22Rv1 (cell line): ENCODE measurements at regions not wholly inside any gene's neighbourhood (a gene's known extent, or its start where the extent isn't known, plus 50 kb on each side); places are given as distances from the start of the nearest gene placed in this dataset.
"Not testable (repeated sequence)": the region's sequence is repeated elsewhere in the genome, so short reads cannot be mapped to it uniquely, and the experiment has no call there.

Source experiments
- H3K27ac ChIP-seq: fragments of 450-650 bp; 2 replicates; pipeline ENCODE4 v1.5.1; 2017
- ZFX ChIP-seq: fragments of 450-650 bp; IDR thresholded peaks from 2 replicates; pipeline ENCODE4 v1.6.1; 2017; ENCODE audit warnings: antibody characterized with exemption, borderline replicate concordance
- TF ChIP-seq, protein P1 (sequence below): fragments of 450-650 bp; IDR thresholded peaks from 2 replicates; pipeline ENCODE4 v1.5.1; 2017; ENCODE audit warnings: mild to moderate bottlenecking

DNA sequence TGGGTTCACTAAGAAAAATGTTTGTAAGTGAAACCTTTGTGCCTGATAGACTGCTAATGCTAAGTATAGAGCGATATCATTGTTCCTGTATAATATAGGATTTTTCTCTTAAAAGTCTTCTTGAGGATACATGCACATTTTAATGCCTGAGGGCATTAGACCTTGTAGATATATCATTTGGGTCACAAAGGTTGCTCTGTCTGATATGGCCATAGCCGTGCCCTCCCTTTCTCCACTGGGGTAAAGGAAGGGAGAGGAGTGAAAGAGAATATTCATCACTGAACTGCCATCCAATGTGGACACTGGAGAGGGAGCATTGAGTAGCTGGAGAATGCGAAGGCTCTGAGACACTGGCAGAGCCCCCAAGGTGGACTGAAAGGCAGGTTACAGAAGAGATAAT, 442.2 kb upstream of the SPTLC3 start:
- TF ChIP-seq, protein P1, sequence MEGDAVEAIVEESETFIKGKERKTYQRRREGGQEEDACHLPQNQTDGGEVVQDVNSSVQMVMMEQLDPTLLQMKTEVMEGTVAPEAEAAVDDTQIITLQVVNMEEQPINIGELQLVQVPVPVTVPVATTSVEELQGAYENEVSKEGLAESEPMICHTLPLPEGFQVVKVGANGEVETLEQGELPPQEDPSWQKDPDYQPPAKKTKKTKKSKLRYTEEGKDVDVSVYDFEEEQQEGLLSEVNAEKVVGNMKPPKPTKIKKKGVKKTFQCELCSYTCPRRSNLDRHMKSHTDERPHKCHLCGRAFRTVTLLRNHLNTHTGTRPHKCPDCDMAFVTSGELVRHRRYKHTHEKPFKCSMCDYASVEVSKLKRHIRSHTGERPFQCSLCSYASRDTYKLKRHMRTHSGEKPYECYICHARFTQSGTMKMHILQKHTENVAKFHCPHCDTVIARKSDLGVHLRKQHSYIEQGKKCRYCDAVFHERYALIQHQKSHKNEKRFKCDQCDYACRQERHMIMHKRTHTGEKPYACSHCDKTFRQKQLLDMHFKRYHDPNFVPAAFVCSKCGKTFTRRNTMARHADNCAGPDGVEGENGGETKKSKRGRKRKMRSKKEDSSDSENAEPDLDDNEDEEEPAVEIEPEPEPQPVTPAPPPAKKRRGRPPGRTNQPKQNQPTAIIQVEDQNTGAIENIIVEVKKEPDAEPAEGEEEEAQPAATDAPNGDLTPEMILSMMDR, result no peak
- no peak for TF ChIP-seq ZFX
- no peak overlapping the region for H3K27ac ChIP-seq

GRCh38 chr20:12570371-12570770, 438.4 kb upstream of the SPTLC3 start:
- TF ChIP-seq, protein P1, result peak; percentile 77
- no peak for TF ChIP-seq ZFX
- H3K27ac ChIP-seq, result no peak overlapping the region

DNA sequence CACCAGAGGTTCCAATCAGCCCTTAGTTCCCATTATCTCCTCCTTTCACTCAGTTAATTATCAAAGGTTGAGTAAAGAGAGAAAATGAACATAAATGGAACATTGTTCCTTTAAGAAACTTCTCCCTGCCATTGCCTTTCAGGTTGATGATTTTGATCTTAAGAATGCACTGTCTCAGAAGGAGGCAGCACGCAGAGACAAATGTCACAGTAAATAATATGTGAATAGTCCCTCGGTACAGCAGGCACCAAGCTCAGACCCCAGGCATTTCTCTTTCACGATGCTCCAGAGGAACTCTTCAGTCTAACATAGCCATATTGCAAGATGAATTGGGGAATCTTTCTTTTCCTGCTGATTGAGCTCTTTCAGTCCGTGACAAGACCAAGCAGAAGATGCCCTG, 435.3 kb upstream of the SPTLC3 start:
- no peak for TF ChIP-seq ZFX
- TF ChIP-seq, protein P1, result no peak
- H3K27ac ChIP-seq, result no peak overlapping the region

DNA sequence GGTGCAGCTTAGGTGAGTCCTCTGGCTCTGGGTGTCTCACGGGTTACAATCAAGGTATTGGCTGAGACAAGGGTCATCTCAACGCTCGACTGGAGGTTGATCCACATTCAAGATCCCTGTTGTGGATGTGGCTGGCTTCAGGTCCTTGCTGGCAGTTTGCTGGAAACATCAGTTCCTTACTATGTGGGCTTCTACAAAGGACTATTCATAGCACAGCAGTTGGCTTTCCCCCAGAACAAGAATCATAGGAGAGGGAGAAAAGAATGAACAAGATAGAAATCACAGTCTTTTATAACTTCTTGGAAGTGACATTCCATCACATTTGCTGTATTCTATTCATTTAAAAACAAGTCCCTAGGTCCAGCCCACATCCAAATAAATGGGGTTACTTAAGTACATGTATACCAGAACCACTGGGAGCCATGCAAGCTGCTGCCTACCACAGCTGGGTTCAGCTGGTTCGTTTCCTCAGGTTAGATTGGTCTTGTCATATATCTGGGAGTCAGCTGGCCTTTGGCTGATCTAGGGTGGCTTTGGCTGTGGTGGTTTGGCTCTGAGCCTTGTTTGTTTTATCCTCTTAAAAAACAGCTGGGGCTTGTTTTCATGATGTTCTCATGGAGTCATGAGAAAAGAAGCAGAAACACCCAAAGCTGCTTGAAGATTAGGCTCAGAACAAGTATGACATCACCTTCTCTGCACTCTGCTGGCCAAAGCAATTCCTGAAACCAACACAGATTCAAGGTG, 433.2 kb upstream of the SPTLC3 start:
- H3K27ac ChIP-seq, result no peak overlapping the region
- no peak for TF ChIP-seq ZFX
- TF ChIP-seq, protein P1, result no peak

GRCh38 chr20:12577213-12577612, 431.6 kb upstream of the SPTLC3 start:
- TF ChIP-seq, protein P1, result no peak
- no peak for TF ChIP-seq ZFX
- no peak overlapping the region for H3K27ac ChIP-seq

GRCh38 chr20:12581644-12582289, 427.0 kb upstream of the SPTLC3 start:
- no peak for TF ChIP-seq ZFX
- H3K27ac ChIP-seq, result no peak overlapping the region

GRCh38 chr20:12582710-12583109, 426.1 kb upstream of the SPTLC3 start:
- H3K27ac ChIP-seq, result not testable (repeated sequence)

DNA sequence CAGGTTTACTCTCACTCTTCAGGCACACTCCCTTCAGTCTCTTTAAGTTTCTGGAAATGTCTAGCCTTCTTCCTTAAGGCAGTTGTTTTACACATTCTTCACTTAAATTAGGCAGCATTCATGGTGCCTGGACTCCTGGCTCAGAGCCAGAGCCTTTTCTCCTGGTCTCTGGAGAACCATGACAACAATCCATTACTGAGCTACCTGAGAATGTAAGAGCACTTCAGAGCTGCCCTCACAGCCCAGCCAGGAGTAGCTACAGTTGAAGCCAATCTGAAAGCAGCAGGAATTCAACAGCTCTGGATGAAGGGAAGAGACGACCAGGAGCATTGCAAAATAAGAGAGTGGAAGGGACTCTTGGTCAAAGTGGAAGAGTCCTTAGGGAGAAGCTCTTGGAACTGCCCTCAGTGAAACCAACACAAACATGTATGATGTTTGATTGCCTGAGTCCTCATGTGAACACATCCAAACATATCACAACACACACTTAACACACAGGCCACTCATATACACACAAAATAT, 416.8 kb upstream of the SPTLC3 start:
- TF ChIP-seq, protein P1, result no peak
- TF ChIP-seq ZFX, result no peak
- no peak overlapping the region for H3K27ac ChIP-seq
